B cell (primary cell): ENCODE measurements at regions not wholly inside any gene's neighbourhood (a gene's known extent, or its start where the extent isn't known, plus 50 kb on each side); places are given as distances from the start of the nearest gene placed in this dataset.

Experiments used
- ATAC-seq: fragments of 200-7000 bp; cut with Tn5 transposase; one replicate; pipeline ENCODE4 v1.10.0; 2021; ENCODE audit warnings: low read depth, mild to moderate bottlenecking, moderate number of reproducible peaks, moderate library complexity
- CTCF ChIA-PET: fragments of 350-600 bp; sonication (Branson Sonifier 250); formaldehyde crosslinking; loops from one replicate; lab custom pipeline; 2021; ENCODE audit warnings: antibody characterized with exemption, inconsistent platforms; lab: Charles Lee
- POLR2A ChIA-PET: fragments of 350-600 bp; sonication (Branson Sonifier 250); formaldehyde crosslinking; loops from one replicate; lab custom pipeline; 2021; ENCODE audit warnings: antibody characterized with exemption; lab: Charles Lee
- DNase-seq: peaks from one replicate; pipeline ENCODE4 v3.0.0; 2013
- H2AFZ ChIP-seq: 2 replicates; pipeline ENCODE4 v1.6.1; 2012; ENCODE audit warnings: mild to moderate bottlenecking, low read depth, low read length; ENCODE audit not compliant: insufficient read depth, poor library complexity, severe bottlenecking
- H3K27ac ChIP-seq, 2 donors: 1 replicate in 1 of 2; 2 replicates in 1 of 2; pipeline ENCODE4 v1.5.1; 2012 to 2013; ENCODE audit warnings: low read length in 2 of 2, mild to moderate bottlenecking in 2 of 2, moderate library complexity in 1 of 2
- H3K27me3 ChIP-seq, 4 experiments: fragments of 200-600 bp in 1 of 4; sonication (generic) in 1 of 4; replicated peaks in 1 of 4; 1 replicate in 2 of 4; 2 replicates in 2 of 4; pipeline versions ENCODE4 v1.6.1 to v1.7.0; 2013 to 2016; ENCODE audit warnings: low read length in 3 of 4, mild to moderate bottlenecking in 2 of 4, mixed read lengths in 1 of 4, moderate library complexity in 1 of 4; ENCODE audit not compliant: insufficient read depth in 4 of 4, control insufficient read depth in 3 of 4; ENCODE audit errors: control extremely low read depth in 1 of 4
- H3K36me3 ChIP-seq, 2 experiments: replicated peaks in 1 of 2; 1 replicate in 1 of 2; 2 replicates in 1 of 2; pipeline versions ENCODE4 v1.6.1 to v1.7.1; 2013; ENCODE audit warnings: low read length in 1 of 2; ENCODE audit not compliant: insufficient read depth in 2 of 2, control insufficient read depth in 1 of 2; ENCODE audit errors: control extremely low read depth in 1 of 2, extremely low read depth in 1 of 2
- H3K4me1 ChIP-seq, 2 donors: fragments of 200-600 bp in 1 of 2; sonication (generic) in 1 of 2; 1 replicate in 1 of 2; 2 replicates in 1 of 2; pipeline versions ENCODE4 v1.5.1 to v1.6.1; 2013 to 2017; ENCODE audit warnings: low read length in 2 of 2; ENCODE audit not compliant: control insufficient read depth in 2 of 2, insufficient read depth in 2 of 2
- H3K4me2 ChIP-seq: replicated peaks from 2 replicates; pipeline ENCODE3; 2012; ENCODE audit warnings: mild to moderate bottlenecking, low read depth, low read length; ENCODE audit not compliant: poor library complexity, severe bottlenecking
- H3K4me3 ChIP-seq, 5 experiments: fragments of 200-600 bp in 1 of 5; sonication (generic) in 1 of 5; 1 replicate in 3 of 5; 2 replicates in 2 of 5; pipeline versions ENCODE4 v1.5.1 to v1.7.0; 2011 to 2016; ENCODE audit warnings: low read length in 4 of 5, mild to moderate bottlenecking in 4 of 5, low read depth in 2 of 5, control low read depth in 1 of 5, moderate library complexity in 1 of 5; ENCODE audit not compliant: insufficient read depth in 1 of 5; ENCODE audit errors: control extremely low read depth in 1 of 5, extremely low read depth in 1 of 5
- H3K79me2 ChIP-seq: fragments of 200-600 bp; sonication (generic); one replicate; pipeline ENCODE4 v1.6.0; 2016; ENCODE audit warnings: low read length; ENCODE audit not compliant: control insufficient read depth, insufficient read depth
- H3K9ac ChIP-seq: fragments of 200-600 bp; sonication (generic); 2 replicates; pipeline ENCODE4 v1.6.1; 2017; ENCODE audit warnings: mild to moderate bottlenecking, low read length, moderate library complexity
- H3K9me3 ChIP-seq, 3 donors: one replicate each; pipeline versions ENCODE4 v1.6.1 to v1.7.1; 2013; ENCODE audit warnings: low read length in 2 of 3; ENCODE audit not compliant: control insufficient read depth in 2 of 3, insufficient read depth in 1 of 3; ENCODE audit errors: control extremely low read depth in 1 of 3
- H4K20me1 ChIP-seq: 2 replicates; pipeline ENCODE4 v1.6.0; 2012; ENCODE audit warnings: mild to moderate bottlenecking, low read length; ENCODE audit not compliant: insufficient read depth, control insufficient read depth, poor library complexity, severe bottlenecking
- H3K27ac Mint-ChIP-seq: one replicate; pipeline ENCODE4 v1.8.0; 2021; ENCODE audit warnings: mixed read lengths
- H3K27me3 Mint-ChIP-seq: one replicate; pipeline ENCODE4 v1.8.0; 2021; ENCODE audit warnings: mixed read lengths
- H3K4me1 Mint-ChIP-seq: one replicate; pipeline ENCODE4 v1.8.0; 2021; ENCODE audit warnings: mixed read lengths
- H3K4me3 Mint-ChIP-seq: one replicate; pipeline ENCODE4 v1.8.0; 2021; ENCODE audit warnings: mixed read lengths
- H3K9me3 Mint-ChIP-seq: one replicate; pipeline ENCODE4 v1.8.0; 2022; ENCODE audit warnings: mixed read lengths; ENCODE audit not compliant: insufficient read depth
- EZH2 ChIP-seq: IDR thresholded peaks from 2 replicates; pipeline ENCODE4 v1.6.1; 2012; ENCODE audit warnings: borderline replicate concordance, low read depth, mild to moderate bottlenecking, moderate library complexity, low read length; ENCODE audit not compliant: insufficient read depth, poor library complexity, severe bottlenecking
- WGBS: methylation state at CpG from one replicate; pipeline ENCODE4 v1.1.5; 2013; ENCODE audit warnings: missing lambda C conversion rate; ENCODE audit not compliant: insufficient coverage; 5-methylcytosine and 5-hydroxymethylcytosine counted together
- intact Hi-C: fragments of 100-400 bp; cut with micrococcal nuclease; formaldehyde crosslinking; loops from one replicate; pipeline ENCODE4 v1.10.0; 2022
- TF ChIP-seq, protein P1 (sequence below): fragments of 200-600 bp; IDR thresholded peaks from one replicate; pipeline ENCODE4 v1.8.0; 2022; ENCODE audit warnings: antibody characterized with exemption, mild to moderate bottlenecking

DNA sequence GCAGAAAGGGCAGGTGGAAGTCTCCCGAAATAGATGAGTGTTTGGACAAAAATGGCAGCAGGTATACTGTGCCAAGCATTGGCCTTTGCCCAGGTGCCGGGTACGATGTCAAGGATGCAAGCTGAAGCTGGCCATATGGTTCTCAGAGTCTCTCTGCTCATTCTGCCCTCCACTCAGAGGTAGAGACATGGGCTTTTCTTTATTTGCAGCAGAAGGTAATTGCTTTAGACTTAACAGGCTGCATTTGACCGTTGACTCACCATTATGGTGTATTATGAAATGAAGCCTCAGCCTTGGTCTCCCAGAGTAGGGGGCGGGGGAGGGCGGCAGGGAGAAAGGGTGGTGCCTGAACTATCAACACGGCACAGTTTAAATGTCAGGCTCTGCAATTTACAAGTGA lies 969.1 kb upstream of the EEF2KMT start:
- no peak overlapping the region for H3K27ac ChIP-seq
- Mint-ChIP-seq H3K9me3 (no peaks in the 10 kb centered on the region), H3K27me3 (no peaks in the 10 kb centered on the region), H3K4me1 (no peaks in the 10 kb centered on the region), H3K27ac (no peak overlapping the region), H3K4me3 (no peak overlapping the region)
- H3K9ac ChIP-seq: no peak overlapping the region
- ChIA-PET POLR2A (no interaction called here), CTCF (no interaction called here)
- H3K4me1 ChIP-seq: no peaks in the 10 kb centered on the region
- intact Hi-C loops: no loop called here
- H3K27me3 ChIP-seq: no peaks in the 10 kb centered on the region
- H2AFZ ChIP-seq: no peak overlapping the region
- 79% methylated on average over 6 of the region's 7 CpGs for WGBS
- no peaks in the 10 kb centered on the region for H3K36me3 ChIP-seq
- H4K20me1 ChIP-seq: no peaks in the 10 kb centered on the region
- H3K79me2 ChIP-seq: no peaks in the 10 kb centered on the region
- no peak overlapping the region for H3K4me3 ChIP-seq
- H3K9me3 ChIP-seq: peaks cover 0 to 8% (median 0%) of the 10 kb centered on the region in 3 donors
- H3K4me2 ChIP-seq: no peak overlapping the region
- DNase-seq: no peak
- ATAC-seq: no peak
- TF ChIP-seq, protein P1, sequence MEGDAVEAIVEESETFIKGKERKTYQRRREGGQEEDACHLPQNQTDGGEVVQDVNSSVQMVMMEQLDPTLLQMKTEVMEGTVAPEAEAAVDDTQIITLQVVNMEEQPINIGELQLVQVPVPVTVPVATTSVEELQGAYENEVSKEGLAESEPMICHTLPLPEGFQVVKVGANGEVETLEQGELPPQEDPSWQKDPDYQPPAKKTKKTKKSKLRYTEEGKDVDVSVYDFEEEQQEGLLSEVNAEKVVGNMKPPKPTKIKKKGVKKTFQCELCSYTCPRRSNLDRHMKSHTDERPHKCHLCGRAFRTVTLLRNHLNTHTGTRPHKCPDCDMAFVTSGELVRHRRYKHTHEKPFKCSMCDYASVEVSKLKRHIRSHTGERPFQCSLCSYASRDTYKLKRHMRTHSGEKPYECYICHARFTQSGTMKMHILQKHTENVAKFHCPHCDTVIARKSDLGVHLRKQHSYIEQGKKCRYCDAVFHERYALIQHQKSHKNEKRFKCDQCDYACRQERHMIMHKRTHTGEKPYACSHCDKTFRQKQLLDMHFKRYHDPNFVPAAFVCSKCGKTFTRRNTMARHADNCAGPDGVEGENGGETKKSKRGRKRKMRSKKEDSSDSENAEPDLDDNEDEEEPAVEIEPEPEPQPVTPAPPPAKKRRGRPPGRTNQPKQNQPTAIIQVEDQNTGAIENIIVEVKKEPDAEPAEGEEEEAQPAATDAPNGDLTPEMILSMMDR: no peak
- TF ChIP-seq EZH2: no peak

DNA sequence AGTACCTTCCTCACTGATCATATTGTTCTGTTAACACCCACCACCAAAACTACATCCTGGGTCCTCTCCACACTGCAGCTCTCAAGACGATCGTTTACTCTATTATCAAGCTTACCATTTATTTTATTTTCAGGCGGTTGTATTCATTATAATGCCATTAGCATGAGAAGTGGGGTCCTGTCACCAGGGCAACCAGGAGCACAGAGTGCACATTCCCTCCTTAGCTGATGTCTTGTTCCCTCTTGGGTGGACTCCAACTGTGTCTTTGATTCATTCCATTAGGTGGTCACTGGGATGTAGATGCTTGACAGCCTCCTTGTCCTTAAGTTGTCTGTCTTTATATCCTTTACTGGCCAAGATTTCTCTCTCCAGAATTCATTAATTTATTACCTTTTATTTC lies 965.9 kb upstream of the EEF2KMT start:
- H3K9ac ChIP-seq: no peak overlapping the region
- Mint-ChIP-seq H3K9me3 (no peaks in the 10 kb centered on the region), H3K27ac (no peak overlapping the region), H3K4me1 (no peaks in the 10 kb centered on the region), H3K4me3 (no peak overlapping the region), H3K27me3 (no peaks in the 10 kb centered on the region)
- TF ChIP-seq, protein P1: no peak
- no peak for TF ChIP-seq EZH2
- intact Hi-C loops: no loop called here
- H3K9me3 ChIP-seq: peaks cover 0 to 4% (median 0%) of the 10 kb centered on the region in 3 donors
- no peaks in the 10 kb centered on the region for H3K79me2 ChIP-seq
- no peak overlapping the region for H3K27ac ChIP-seq
- no peaks in the 10 kb centered on the region for H4K20me1 ChIP-seq
- no peaks in the 10 kb centered on the region for H3K36me3 ChIP-seq
- ChIA-PET POLR2A (no interaction called here), CTCF (no interaction called here)
- ATAC-seq (no peak), DNase-seq (no peak)
- no CpG with 5 or more reads among the region's 3 CpGs for WGBS
- H3K27me3 ChIP-seq: no peaks in the 10 kb centered on the region
- no peak overlapping the region for H3K4me3 ChIP-seq
- no peak overlapping the region for H3K4me2 ChIP-seq
- H3K4me1 ChIP-seq: no peaks in the 10 kb centered on the region
- no peak overlapping the region for H2AFZ ChIP-seq
